ENCODE measurements at regions not wholly inside any gene's neighbourhood (a gene's known extent, or its start where the extent isn't known, plus 50 kb on each side); places are given as distances from the start of the nearest gene placed in this dataset.
A peak's percentile ranks its signal among the peaks of the same experiment; 100 is the strongest.

GRCh38 chr2:238720232-238720672 is 127.6 kb upstream of the TWIST2 start:
- no peak for TF ChIP-seq EZH2phosphoT487 (IDR thresholded peaks at IDR 0.05; ENCODE audit: low read length)
- TF ChIP-seq, protein P1, sequence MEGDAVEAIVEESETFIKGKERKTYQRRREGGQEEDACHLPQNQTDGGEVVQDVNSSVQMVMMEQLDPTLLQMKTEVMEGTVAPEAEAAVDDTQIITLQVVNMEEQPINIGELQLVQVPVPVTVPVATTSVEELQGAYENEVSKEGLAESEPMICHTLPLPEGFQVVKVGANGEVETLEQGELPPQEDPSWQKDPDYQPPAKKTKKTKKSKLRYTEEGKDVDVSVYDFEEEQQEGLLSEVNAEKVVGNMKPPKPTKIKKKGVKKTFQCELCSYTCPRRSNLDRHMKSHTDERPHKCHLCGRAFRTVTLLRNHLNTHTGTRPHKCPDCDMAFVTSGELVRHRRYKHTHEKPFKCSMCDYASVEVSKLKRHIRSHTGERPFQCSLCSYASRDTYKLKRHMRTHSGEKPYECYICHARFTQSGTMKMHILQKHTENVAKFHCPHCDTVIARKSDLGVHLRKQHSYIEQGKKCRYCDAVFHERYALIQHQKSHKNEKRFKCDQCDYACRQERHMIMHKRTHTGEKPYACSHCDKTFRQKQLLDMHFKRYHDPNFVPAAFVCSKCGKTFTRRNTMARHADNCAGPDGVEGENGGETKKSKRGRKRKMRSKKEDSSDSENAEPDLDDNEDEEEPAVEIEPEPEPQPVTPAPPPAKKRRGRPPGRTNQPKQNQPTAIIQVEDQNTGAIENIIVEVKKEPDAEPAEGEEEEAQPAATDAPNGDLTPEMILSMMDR (IDR thresholded peaks at IDR 0.05; ENCODE audit: low read length) = peak; percentile 61
- TF ChIP-seq EZH2 (optimal IDR thresholded peaks at IDR 0.05; ENCODE audit: low read depth, low read length) = no peak
